ENCODE measurements at regions not wholly inside any gene's neighbourhood (a gene's known extent, or its start where the extent isn't known, plus 50 kb on each side); places are given as distances from the start of the nearest gene placed in this dataset.
"Not testable (repeated sequence)": the region's sequence is repeated elsewhere in the genome, so short reads cannot be mapped to it uniquely, and the experiment has no call there.

DNA sequence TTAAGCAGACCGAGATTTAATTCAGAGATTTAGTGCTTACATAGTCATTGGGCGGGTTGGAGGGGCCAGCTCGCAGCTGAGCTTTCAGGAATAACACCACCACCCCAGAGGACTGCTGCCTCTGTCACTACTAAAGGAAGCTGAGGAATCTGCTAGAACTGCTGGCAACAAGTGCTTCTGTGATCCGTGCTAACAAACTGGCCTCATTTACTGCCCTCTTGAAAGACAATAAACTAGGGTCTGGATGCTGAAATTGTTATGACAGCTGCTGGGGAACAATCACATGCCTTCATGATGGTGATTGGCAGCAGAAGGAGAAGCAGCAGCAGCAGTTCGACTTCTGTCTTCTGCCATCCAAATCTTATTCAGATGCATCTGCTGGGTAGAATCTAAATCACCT lies 285.5 kb upstream of the TAC1 start:
- Histone ChIP-seq H3K9ac (ENCODE audit: low read length) (no peak overlapping the region), H3K27me3 (ENCODE audit: insufficient read depth, low read length) (no peaks in the 10 kb centered on the region), H3K4me2 (ENCODE audit: low read length) (no peak overlapping the region), H3K4me1 (ENCODE audit: insufficient read depth, low read length, severe bottlenecking) (no peaks in the 10 kb centered on the region), H4K20me1 (ENCODE audit: insufficient read depth, low read length) (no peaks in the 10 kb centered on the region), H3K79me2 (ENCODE audit: insufficient read depth, low read length) (no peaks in the 10 kb centered on the region), H3K9me3 (ENCODE audit: low read length) (peaks cover 2% of the 10 kb centered on the region; the same call in 1 of the 2 replicates), H3F3A (ENCODE audit: insufficient read depth, low read length) (no peaks in the 10 kb centered on the region), H3K4me3 (ENCODE audit: low read depth, low read length, poor library complexity, severe bottlenecking) (no peak overlapping the region), H3K9me2 (ENCODE audit: low read depth, low read length) (0 out of 2 replicates have a peak, but pooled peaks cover 4% of the 10 kb centered on the region), H2AFZ (ENCODE audit: low read length) (no peak overlapping the region), H3K27ac (ENCODE audit: low read depth, low read length, poor library complexity, severe bottlenecking) (no peak overlapping the region), H3K36me3 (ENCODE audit: insufficient read depth, low read length) (no peaks in the 10 kb centered on the region)
- TF ChIP-seq EZH2 (IDR thresholded peaks at IDR 0.05; ENCODE audit: borderline replicate concordance, low read length) = no peak
- TF ChIP-seq, protein P1, sequence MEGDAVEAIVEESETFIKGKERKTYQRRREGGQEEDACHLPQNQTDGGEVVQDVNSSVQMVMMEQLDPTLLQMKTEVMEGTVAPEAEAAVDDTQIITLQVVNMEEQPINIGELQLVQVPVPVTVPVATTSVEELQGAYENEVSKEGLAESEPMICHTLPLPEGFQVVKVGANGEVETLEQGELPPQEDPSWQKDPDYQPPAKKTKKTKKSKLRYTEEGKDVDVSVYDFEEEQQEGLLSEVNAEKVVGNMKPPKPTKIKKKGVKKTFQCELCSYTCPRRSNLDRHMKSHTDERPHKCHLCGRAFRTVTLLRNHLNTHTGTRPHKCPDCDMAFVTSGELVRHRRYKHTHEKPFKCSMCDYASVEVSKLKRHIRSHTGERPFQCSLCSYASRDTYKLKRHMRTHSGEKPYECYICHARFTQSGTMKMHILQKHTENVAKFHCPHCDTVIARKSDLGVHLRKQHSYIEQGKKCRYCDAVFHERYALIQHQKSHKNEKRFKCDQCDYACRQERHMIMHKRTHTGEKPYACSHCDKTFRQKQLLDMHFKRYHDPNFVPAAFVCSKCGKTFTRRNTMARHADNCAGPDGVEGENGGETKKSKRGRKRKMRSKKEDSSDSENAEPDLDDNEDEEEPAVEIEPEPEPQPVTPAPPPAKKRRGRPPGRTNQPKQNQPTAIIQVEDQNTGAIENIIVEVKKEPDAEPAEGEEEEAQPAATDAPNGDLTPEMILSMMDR (IDR thresholded peaks at IDR 0.05; ENCODE audit: low read length) = no peak

DNA sequence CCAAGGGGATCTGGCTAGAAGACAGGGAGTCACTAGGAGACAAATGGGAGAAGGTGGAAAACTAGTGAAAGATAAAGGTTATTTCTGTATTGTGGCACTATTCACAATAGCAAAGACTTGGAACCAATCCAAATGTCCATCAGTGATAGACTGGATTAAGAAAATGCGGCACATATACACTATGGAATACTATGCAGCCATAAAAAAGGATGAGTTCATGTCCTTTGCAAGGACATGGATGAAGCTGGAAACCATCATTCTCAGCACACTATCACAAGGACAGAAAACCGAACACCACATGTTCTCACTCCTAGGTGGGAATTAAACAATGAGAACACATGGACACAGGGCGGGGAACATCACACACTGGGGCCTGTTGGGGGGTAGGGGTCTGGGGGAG lies 282.4 kb upstream of the TAC1 start:
- not testable (repeated sequence) for H3K4me3 ChIP-seq (ENCODE audit: low read depth, low read length, poor library complexity, severe bottlenecking); H3F3A ChIP-seq (ENCODE audit: insufficient read depth, low read length); H3K9me2 ChIP-seq (ENCODE audit: low read depth, low read length); H3K27me3 ChIP-seq (ENCODE audit: insufficient read depth, low read length); H3K27ac ChIP-seq (ENCODE audit: low read depth, low read length, poor library complexity, severe bottlenecking); H2AFZ ChIP-seq (ENCODE audit: low read length); H3K4me1 ChIP-seq (ENCODE audit: insufficient read depth, low read length, severe bottlenecking); H3K36me3 ChIP-seq (ENCODE audit: insufficient read depth, low read length); H3K4me2 ChIP-seq (ENCODE audit: low read length); H3K79me2 ChIP-seq (ENCODE audit: insufficient read depth, low read length); H4K20me1 ChIP-seq (ENCODE audit: insufficient read depth, low read length); H3K9me3 ChIP-seq (ENCODE audit: low read length); H3K9ac ChIP-seq (ENCODE audit: low read length)

DNA sequence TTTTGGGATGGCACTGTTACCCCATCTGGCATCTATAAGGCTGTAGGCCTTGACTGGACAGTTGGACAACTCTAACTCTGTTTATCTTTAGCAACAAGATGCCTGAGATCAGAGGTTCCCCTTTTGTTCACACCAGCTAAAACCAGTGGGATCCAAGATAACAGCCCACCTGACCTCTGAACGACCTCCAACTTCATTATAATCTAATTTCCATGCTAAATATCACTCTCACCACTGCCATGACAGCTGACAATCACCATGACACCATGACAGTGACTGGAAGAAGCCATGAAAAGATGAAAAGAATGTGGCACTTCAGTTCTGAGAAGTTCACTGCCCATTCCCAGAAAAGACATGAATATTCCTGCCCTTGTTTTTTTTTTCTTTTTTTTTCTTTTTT lies 281.4 kb upstream of the TAC1 start:
- Histone ChIP-seq H3K4me1 (ENCODE audit: insufficient read depth, low read length, severe bottlenecking) (no peaks in the 10 kb centered on the region), H3F3A (ENCODE audit: insufficient read depth, low read length) (no peaks in the 10 kb centered on the region)

DNA sequence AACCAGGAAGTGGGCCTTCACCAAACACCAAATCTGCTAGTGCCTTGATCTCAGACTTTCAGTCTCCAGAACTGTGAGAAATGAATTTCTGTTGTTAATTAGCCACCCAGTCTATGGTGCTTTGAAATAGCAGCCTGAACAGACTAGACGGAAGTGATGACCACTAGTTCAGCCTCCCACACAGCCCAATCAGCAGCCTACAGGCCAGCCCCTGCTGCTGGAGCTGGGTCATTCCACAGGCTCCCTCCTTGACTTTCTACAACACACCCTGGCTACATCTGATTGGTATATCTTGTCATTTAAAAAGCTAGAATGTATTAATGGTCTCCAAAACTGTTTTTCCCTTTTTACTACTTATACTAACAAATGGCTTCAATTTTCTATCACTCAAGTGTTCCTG lies 277.2 kb upstream of the TAC1 start:
- H3K36me3 ChIP-seq (ENCODE audit: insufficient read depth, low read length) = no peaks in the 10 kb centered on the region
- H3K9ac ChIP-seq (ENCODE audit: low read length) = no peak overlapping the region
- H3K27ac ChIP-seq (ENCODE audit: low read depth, low read length, poor library complexity, severe bottlenecking) = no peak overlapping the region
- H3K4me2 ChIP-seq (ENCODE audit: low read length) = no peak overlapping the region
- no peak overlapping the region for H2AFZ ChIP-seq (ENCODE audit: low read length)
- no peaks in the 10 kb centered on the region for H4K20me1 ChIP-seq (ENCODE audit: insufficient read depth, low read length)
- H3F3A ChIP-seq (ENCODE audit: insufficient read depth, low read length) = no peaks in the 10 kb centered on the region
- H3K79me2 ChIP-seq (ENCODE audit: insufficient read depth, low read length) = no peaks in the 10 kb centered on the region
- H3K4me3 ChIP-seq (ENCODE audit: low read depth, low read length, poor library complexity, severe bottlenecking) = no peak overlapping the region
- TF ChIP-seq, protein P1 (IDR thresholded peaks at IDR 0.05; ENCODE audit: low read length) = no peak
- TF ChIP-seq EZH2 (IDR thresholded peaks at IDR 0.05; ENCODE audit: borderline replicate concordance, low read length) = no peak
- H3K9me2 ChIP-seq (ENCODE audit: low read depth, low read length) = no peaks in the 10 kb centered on the region
- no peaks in the 10 kb centered on the region for H3K9me3 ChIP-seq (ENCODE audit: low read length)
- H3K27me3 ChIP-seq (ENCODE audit: insufficient read depth, low read length) = no peaks in the 10 kb centered on the region
- H3K4me1 ChIP-seq (ENCODE audit: insufficient read depth, low read length, severe bottlenecking) = no peaks in the 10 kb centered on the region

More for the DNA sequence above, 281.4 kb upstream of the TAC1 start:
- no peaks in the 10 kb centered on the region for H3K79me2 ChIP-seq (ENCODE audit: insufficient read depth, low read length)
- H3K9ac ChIP-seq (ENCODE audit: low read length) = no peak overlapping the region
- H3K36me3 ChIP-seq (ENCODE audit: insufficient read depth, low read length) = no peaks in the 10 kb centered on the region
- no peaks in the 10 kb centered on the region for H3K9me3 ChIP-seq (ENCODE audit: low read length)
- TF ChIP-seq, protein P1 (IDR thresholded peaks at IDR 0.05; ENCODE audit: low read length) = no peak
- TF ChIP-seq EZH2 (IDR thresholded peaks at IDR 0.05; ENCODE audit: borderline replicate concordance, low read length) = no peak
- H3K27me3 ChIP-seq (ENCODE audit: insufficient read depth, low read length) = no peaks in the 10 kb centered on the region
- no peaks in the 10 kb centered on the region for H4K20me1 ChIP-seq (ENCODE audit: insufficient read depth, low read length)
- H3K4me2 ChIP-seq (ENCODE audit: low read length) = no peak overlapping the region
- no peak overlapping the region for H3K4me3 ChIP-seq (ENCODE audit: low read depth, low read length, poor library complexity, severe bottlenecking)
- no peaks in the 10 kb centered on the region for H3K9me2 ChIP-seq (ENCODE audit: low read depth, low read length)
- no peak overlapping the region for H3K27ac ChIP-seq (ENCODE audit: low read depth, low read length, poor library complexity, severe bottlenecking)
- H2AFZ ChIP-seq (ENCODE audit: low read length) = no peak overlapping the region

All from OCI-LY1 (cell line).